Effector memory CD4-positive, alpha-beta T cell (primary cell): ENCODE measurements at regions not wholly inside any gene's neighbourhood (a gene's known extent, or its start where the extent isn't known, plus 50 kb on each side); places are given as distances from the start of the nearest gene placed in this dataset.
"Not testable (repeated sequence)": the region's sequence is repeated elsewhere in the genome, so short reads cannot be mapped to it uniquely, and the experiment has no call there.

Source experiments
- DNase-seq, 3 donors: peaks; one replicate each; pipeline ENCODE4 v3.0.0-alpha.2; 2020
- H3K27ac ChIP-seq: 2 replicates; pipeline ENCODE4 v1.7.0; 2013; ENCODE audit warnings: mild to moderate bottlenecking, low read length, moderate library complexity; ENCODE audit not compliant: insufficient read depth, poor library complexity, severe bottlenecking
- H3K27me3 ChIP-seq: replicated peaks from 2 replicates; pipeline ENCODE4 v1.7.0; 2013; ENCODE audit warnings: mild to moderate bottlenecking, low read length; ENCODE audit not compliant: insufficient read depth, control insufficient read depth, poor library complexity, severe bottlenecking
- H3K36me3 ChIP-seq: 2 replicates; pipeline ENCODE4 v1.7.0; 2013; ENCODE audit warnings: mild to moderate bottlenecking, low read length, moderate library complexity; ENCODE audit not compliant: control insufficient read depth, insufficient read depth
- H3K4me1 ChIP-seq: 2 replicates; pipeline ENCODE4 v1.7.0; 2013; ENCODE audit warnings: low read length, mild to moderate bottlenecking; ENCODE audit not compliant: control insufficient read depth, insufficient read depth, poor library complexity, severe bottlenecking
- H3K4me3 ChIP-seq: 2 replicates; pipeline ENCODE4 v1.7.0; 2013; ENCODE audit warnings: low read length, low read depth, mild to moderate bottlenecking; ENCODE audit not compliant: insufficient read depth, poor library complexity, severe bottlenecking
- H3K9me3 ChIP-seq: 2 replicates; pipeline ENCODE4 v1.7.0; 2013; ENCODE audit warnings: mild to moderate bottlenecking, low read length, moderate library complexity; ENCODE audit not compliant: control insufficient read depth

GRCh38 chr20:1735417-1736089, 78.0 kb upstream of the SIRPG start:
- DNase-seq = no peak
- H3K27me3 ChIP-seq = no peaks in the 10 kb centered on the region
- H3K4me1 ChIP-seq = peaks cover 3% of the 10 kb centered on the region
- no peaks in the 10 kb centered on the region for H3K9me3 ChIP-seq
- no peak overlapping the region for H3K27ac ChIP-seq
- no peaks in the 10 kb centered on the region for H3K36me3 ChIP-seq
- H3K4me3 ChIP-seq = no peak overlapping the region

GRCh38 chr20:1734269-1734858, 76.8 kb upstream of the SIRPG start:
- no peak overlapping the region for H3K27ac ChIP-seq
- no peak for DNase-seq
- H3K4me3 ChIP-seq = no peak overlapping the region
- no peaks in the 10 kb centered on the region for H3K36me3 ChIP-seq
- no peaks in the 10 kb centered on the region for H3K27me3 ChIP-seq
- H3K4me1 ChIP-seq = peaks cover 3% of the 10 kb centered on the region
- H3K9me3 ChIP-seq = no peaks in the 10 kb centered on the region

GRCh38 chr20:1731828-1732375, 74.3 kb upstream of the SIRPG start:
- not testable (repeated sequence) for H3K4me1 ChIP-seq, H3K27me3 ChIP-seq, H3K27ac ChIP-seq, DNase-seq, H3K36me3 ChIP-seq, H3K9me3 ChIP-seq
- peak overlapping the region; percentile 15 for H3K4me3 ChIP-seq

GRCh38 chr20:1730981-1731711, 73.6 kb upstream of the SIRPG start:
- H3K27me3 ChIP-seq, H3K36me3 ChIP-seq, H3K4me1 ChIP-seq, H3K27ac ChIP-seq, DNase-seq, H3K9me3 ChIP-seq: not testable (repeated sequence)
- peak overlapping the region; percentile 15 for H3K4me3 ChIP-seq

GRCh38 chr20:1727303-1727702, 69.7 kb upstream of the SIRPG start:
- H3K4me3 ChIP-seq, H3K36me3 ChIP-seq, H3K27me3 ChIP-seq, DNase-seq, H3K9me3 ChIP-seq, H3K4me1 ChIP-seq, H3K27ac ChIP-seq: not testable (repeated sequence)

GRCh38 chr20:1724901-1725300, 67.3 kb upstream of the SIRPG start:
- H3K27me3 ChIP-seq = no peaks in the 10 kb centered on the region
- no peak overlapping the region for H3K27ac ChIP-seq
- no peaks in the 10 kb centered on the region for H3K9me3 ChIP-seq
- DNase-seq = no peak
- no peak overlapping the region for H3K4me3 ChIP-seq
- H3K4me1 ChIP-seq = no peaks in the 10 kb centered on the region
- no peaks in the 10 kb centered on the region for H3K36me3 ChIP-seq

GRCh38 chr20:1722513-1723050, 65.0 kb upstream of the SIRPG start:
- no peak overlapping the region for H3K27ac ChIP-seq
- H3K9me3 ChIP-seq = no peaks in the 10 kb centered on the region
- H3K4me1 ChIP-seq = no peaks in the 10 kb centered on the region
- no peak overlapping the region for H3K4me3 ChIP-seq
- DNase-seq = no peak
- no peaks in the 10 kb centered on the region for H3K27me3 ChIP-seq
- no peaks in the 10 kb centered on the region for H3K36me3 ChIP-seq

GRCh38 chr20:1721687-1722512, 64.3 kb upstream of the SIRPG start:
- Histone ChIP-seq H3K4me3 (no peak overlapping the region), H3K4me1 (no peaks in the 10 kb centered on the region), H3K27ac (no peak overlapping the region), H3K36me3 (no peaks in the 10 kb centered on the region), H3K27me3 (no peaks in the 10 kb centered on the region), H3K9me3 (no peaks in the 10 kb centered on the region)
- DNase-seq = no peak

GRCh38 chr20:1720845-1721475, 63.4 kb upstream of the SIRPG start:
- no peaks in the 10 kb centered on the region for H3K4me1 ChIP-seq
- no peaks in the 10 kb centered on the region for H3K9me3 ChIP-seq
- no peak overlapping the region for H3K4me3 ChIP-seq
- DNase-seq = no peak
- no peak overlapping the region for H3K27ac ChIP-seq
- no peaks in the 10 kb centered on the region for H3K27me3 ChIP-seq
- H3K36me3 ChIP-seq = no peaks in the 10 kb centered on the region
